Esophagus muscularis mucosa (tissue), 3 donors: ENCODE measurements at regions not wholly inside any gene's neighbourhood (a gene's known extent, or its start where the extent isn't known, plus 50 kb on each side); places are given as distances from the start of the nearest gene placed in this dataset.

ENCODE experiments used
- CTCF ChIP-seq, 3 experiments: fragments of 200-600 bp in 2 of 3; fragments of 450-650 bp in 1 of 3; sonication (generic) in 2 of 3; IDR thresholded peaks; one replicate each; pipeline ENCODE4 v1.5.1; 2017 to 2019; ENCODE audit warnings: antibody characterized with exemption in 3 of 3, mild to moderate bottlenecking in 2 of 3, moderate library complexity in 1 of 3
- POLR2A ChIP-seq: fragments of 450-650 bp; IDR thresholded peaks from one replicate; pipeline ENCODE4 v1.6.1; 2017; ENCODE audit warnings: antibody characterized with exemption, moderate library complexity, mild to moderate bottlenecking, low read depth

- TF ChIP-seq CTCF (IDR thresholded peaks at IDR 0.05) (peak; percentile 60 to 71 (median 65)), POLR2A (no peak)
Measured at GRCh38 chr7:16078076-16078952, 343.0 kb downstream of the CRPPA start.
